ENCODE measurements at regions not wholly inside any gene's neighbourhood (a gene's known extent, or its start where the extent isn't known, plus 50 kb on each side); places are given as distances from the start of the nearest gene placed in this dataset.
A peak's percentile ranks its signal among the peaks of the same experiment; 100 is the strongest.

- no peak overlapping the region for H3K27ac ChIP-seq (ENCODE audit: low read depth in 1 of 3, low read length in 2 of 3)
- no peaks in the 10 kb centered on the region for H3K9me3 ChIP-seq (ENCODE audit: control insufficient read depth in 2 of 2, insufficient read depth in 1 of 2, low read depth in 1 of 2, low read length in 1 of 2)
- H3K27me3 ChIP-seq (ENCODE audit: control insufficient read depth in 3 of 3, insufficient read depth in 3 of 3, low read length in 3 of 3) = no peaks in the 10 kb centered on the region
- H3K4me1 ChIP-seq (ENCODE audit: control insufficient read depth in 3 of 3, insufficient read depth in 2 of 3, low read depth in 1 of 3, low read length in 2 of 3) = no peaks in the 10 kb centered on the region
- 81 to 86% (median 84%) methylated on average over 4 of the region's 4 CpGs for WGBS, 3 donors
- DNase-seq (no peak), FAIRE-seq (no peak)
- H3K36me3 ChIP-seq (ENCODE audit: control insufficient read depth in 3 of 3, insufficient read depth in 2 of 3, low read depth in 1 of 3, low read length in 3 of 3) = no peaks in the 10 kb centered on the region
- H3K4me3 ChIP-seq (ENCODE audit: low read depth in 1 of 3, low read length in 3 of 3) = no peak overlapping the region
Observed at GRCh38 chr11:81002374-81002773, 1561.5 kb upstream of the TENM4 start.

DNA sequence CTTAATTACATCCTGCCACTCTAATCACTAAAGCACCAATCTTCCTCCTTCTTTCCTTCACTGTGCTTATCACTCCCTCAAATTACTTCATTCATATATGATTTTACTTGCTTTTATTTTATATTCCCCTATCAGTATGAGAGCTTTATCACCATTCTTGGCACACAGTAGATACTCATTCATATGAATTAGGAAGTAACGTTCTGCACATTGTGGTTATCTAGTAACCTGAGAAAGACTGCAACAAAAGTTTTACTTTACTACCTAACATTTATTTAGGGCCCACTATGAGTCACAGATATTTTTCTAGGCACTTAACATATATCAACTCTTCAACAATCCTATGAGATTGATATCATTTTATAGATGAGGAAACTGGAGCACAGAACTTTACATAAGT is 1559.9 kb upstream of the TENM4 start:
- H3K4me1 ChIP-seq (ENCODE audit: control insufficient read depth in 3 of 3, insufficient read depth in 2 of 3, low read depth in 1 of 3, low read length in 2 of 3) = no peaks in the 10 kb centered on the region
- no peak for FAIRE-seq
- WGBS, 3 donors = 13 to 45% (median 13%) methylated on average over 1 of the region's 1 CpG
- no peaks in the 10 kb centered on the region for H3K36me3 ChIP-seq (ENCODE audit: control insufficient read depth in 3 of 3, insufficient read depth in 2 of 3, low read depth in 1 of 3, low read length in 3 of 3)
- no peak overlapping the region for H3K27ac ChIP-seq (ENCODE audit: low read depth in 1 of 3, low read length in 2 of 3)
- H3K27me3 ChIP-seq (ENCODE audit: control insufficient read depth in 3 of 3, insufficient read depth in 3 of 3, low read length in 3 of 3) = no peaks in the 10 kb centered on the region
- peak in 1 of 2 donors; percentile 13 for DNase-seq
- H3K4me3 ChIP-seq (ENCODE audit: low read depth in 1 of 3, low read length in 3 of 3) = no peak overlapping the region
- H3K9me3 ChIP-seq (ENCODE audit: control insufficient read depth in 2 of 2, insufficient read depth in 1 of 2, low read depth in 1 of 2, low read length in 1 of 2) = no peaks in the 10 kb centered on the region

GRCh38 chr11:81000334-81000733 is 1559.5 kb upstream of the TENM4 start:
- Histone ChIP-seq H3K27me3 (ENCODE audit: control insufficient read depth in 3 of 3, insufficient read depth in 3 of 3, low read length in 3 of 3) (no peaks in the 10 kb centered on the region), H3K36me3 (ENCODE audit: control insufficient read depth in 3 of 3, insufficient read depth in 2 of 3, low read depth in 1 of 3, low read length in 3 of 3) (no peaks in the 10 kb centered on the region), H3K27ac (ENCODE audit: low read depth in 1 of 3, low read length in 2 of 3) (no peak overlapping the region), H3K4me1 (ENCODE audit: control insufficient read depth in 3 of 3, insufficient read depth in 2 of 3, low read depth in 1 of 3, low read length in 2 of 3) (no peaks in the 10 kb centered on the region), H3K4me3 (ENCODE audit: low read depth in 1 of 3, low read length in 3 of 3) (no peak overlapping the region), H3K9me3 (ENCODE audit: control insufficient read depth in 2 of 2, insufficient read depth in 1 of 2, low read depth in 1 of 2, low read length in 1 of 2) (no peaks in the 10 kb centered on the region)
- FAIRE-seq (no peak), DNase-seq (peak in 1 of 2 donors; percentile 12)

- peak; percentile 70 for FAIRE-seq
- Histone ChIP-seq H3K27ac (ENCODE audit: low read depth in 1 of 3, low read length in 2 of 3) (no peak overlapping the region), H3K27me3 (ENCODE audit: control insufficient read depth in 3 of 3, insufficient read depth in 3 of 3, low read length in 3 of 3) (no peaks in the 10 kb centered on the region), H3K36me3 (ENCODE audit: control insufficient read depth in 3 of 3, insufficient read depth in 2 of 3, low read depth in 1 of 3, low read length in 3 of 3) (no peaks in the 10 kb centered on the region), H3K9me3 (ENCODE audit: control insufficient read depth in 2 of 2, insufficient read depth in 1 of 2, low read depth in 1 of 2, low read length in 1 of 2) (no peaks in the 10 kb centered on the region), H3K4me1 (ENCODE audit: control insufficient read depth in 3 of 3, insufficient read depth in 2 of 3, low read depth in 1 of 3, low read length in 2 of 3) (no peaks in the 10 kb centered on the region), H3K4me3 (ENCODE audit: low read depth in 1 of 3, low read length in 3 of 3) (no peak overlapping the region)
- WGBS, 3 donors = 51 to 74% (median 53%) methylated on average over 2 of the region's 2 CpGs
- DNase-seq = no peak
Observed at GRCh38 chr11:80995523-80995922, 1554.7 kb upstream of the TENM4 start.

- Histone ChIP-seq H3K9me3 (ENCODE audit: control insufficient read depth in 2 of 2, insufficient read depth in 1 of 2, low read depth in 1 of 2, low read length in 1 of 2) (no peaks in the 10 kb centered on the region), H3K27ac (ENCODE audit: low read depth in 1 of 3, low read length in 2 of 3) (no peak overlapping the region), H3K4me1 (ENCODE audit: control insufficient read depth in 3 of 3, insufficient read depth in 2 of 3, low read depth in 1 of 3, low read length in 2 of 3) (no peaks in the 10 kb centered on the region), H3K36me3 (ENCODE audit: control insufficient read depth in 3 of 3, insufficient read depth in 2 of 3, low read depth in 1 of 3, low read length in 3 of 3) (no peaks in the 10 kb centered on the region), H3K4me3 (ENCODE audit: low read depth in 1 of 3, low read length in 3 of 3) (no peak overlapping the region), H3K27me3 (ENCODE audit: control insufficient read depth in 3 of 3, insufficient read depth in 3 of 3, low read length in 3 of 3) (no peaks in the 10 kb centered on the region)
- DNase-seq (no peak), FAIRE-seq (no peak)
Observed at GRCh38 chr11:80993536-80993935, 1552.7 kb upstream of the TENM4 start.

DNA sequence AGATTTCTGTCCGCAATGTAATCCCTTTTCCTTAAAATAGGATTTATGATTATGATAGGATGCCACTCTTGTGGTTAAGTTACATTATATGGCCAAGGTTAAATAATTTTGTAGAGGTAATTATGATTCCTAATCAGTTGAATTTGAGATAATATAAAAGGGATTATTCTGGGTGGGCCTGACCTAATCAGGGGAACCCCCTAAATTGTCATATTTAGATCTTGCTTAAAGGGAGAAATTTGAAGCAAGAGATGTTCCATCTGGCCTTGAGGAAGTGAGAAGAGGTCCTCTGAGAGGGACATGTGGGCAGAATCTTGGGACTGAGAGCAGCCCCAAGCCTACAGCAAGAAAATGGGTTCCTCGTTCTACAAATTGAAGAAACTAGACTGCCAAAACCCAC is 1550.1 kb upstream of the TENM4 start:
- WGBS, 3 donors = 93 to 97% (median 95%) methylated on average over 2 of the region's 2 CpGs
- no peaks in the 10 kb centered on the region for H3K27me3 ChIP-seq (ENCODE audit: control insufficient read depth in 3 of 3, insufficient read depth in 3 of 3, low read length in 3 of 3)
- DNase-seq = no peak
- no peak overlapping the region for H3K27ac ChIP-seq (ENCODE audit: low read depth in 1 of 3, low read length in 2 of 3)
- no peaks in the 10 kb centered on the region for H3K9me3 ChIP-seq (ENCODE audit: control insufficient read depth in 2 of 2, insufficient read depth in 1 of 2, low read depth in 1 of 2, low read length in 1 of 2)
- H3K4me1 ChIP-seq (ENCODE audit: control insufficient read depth in 3 of 3, insufficient read depth in 2 of 3, low read depth in 1 of 3, low read length in 2 of 3) = no peaks in the 10 kb centered on the region
- FAIRE-seq = no peak
- H3K4me3 ChIP-seq (ENCODE audit: low read depth in 1 of 3, low read length in 3 of 3) = no peak overlapping the region
- no peaks in the 10 kb centered on the region for H3K36me3 ChIP-seq (ENCODE audit: control insufficient read depth in 3 of 3, insufficient read depth in 2 of 3, low read depth in 1 of 3, low read length in 3 of 3)

DNA sequence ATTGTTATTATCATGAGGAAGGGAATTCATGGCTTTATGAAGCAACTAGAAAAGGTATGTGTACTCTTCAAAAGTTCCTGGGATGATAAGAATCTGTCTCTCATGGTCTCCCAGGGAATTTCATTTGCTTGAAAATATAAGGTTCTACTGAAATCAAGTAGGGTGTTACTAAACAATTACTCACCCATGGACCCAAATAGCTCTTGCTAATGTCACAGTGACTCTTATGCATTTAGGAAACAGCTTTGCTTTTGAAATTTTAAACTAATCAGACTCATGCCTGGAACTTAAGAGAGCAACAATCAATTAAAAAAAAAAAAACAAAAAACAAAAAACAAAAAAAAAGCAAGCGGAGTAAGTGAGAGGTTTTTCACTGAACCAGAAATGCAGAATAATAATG is 1546.3 kb upstream of the TENM4 start:
- no peak overlapping the region for H3K4me3 ChIP-seq (ENCODE audit: low read depth in 1 of 3, low read length in 3 of 3)
- 98 to 100% (median 100%) methylated on average over 1 of the region's 1 CpG for WGBS, 3 donors
- H3K27me3 ChIP-seq (ENCODE audit: control insufficient read depth in 3 of 3, insufficient read depth in 3 of 3, low read length in 3 of 3) = no peaks in the 10 kb centered on the region
- FAIRE-seq (no peak), DNase-seq (no peak)
- no peaks in the 10 kb centered on the region for H3K4me1 ChIP-seq (ENCODE audit: control insufficient read depth in 3 of 3, insufficient read depth in 2 of 3, low read depth in 1 of 3, low read length in 2 of 3)
- no peak overlapping the region for H3K27ac ChIP-seq (ENCODE audit: low read depth in 1 of 3, low read length in 2 of 3)
- H3K36me3 ChIP-seq (ENCODE audit: control insufficient read depth in 3 of 3, insufficient read depth in 2 of 3, low read depth in 1 of 3, low read length in 3 of 3) = no peaks in the 10 kb centered on the region
- H3K9me3 ChIP-seq (ENCODE audit: control insufficient read depth in 2 of 2, insufficient read depth in 1 of 2, low read depth in 1 of 2, low read length in 1 of 2) = no peaks in the 10 kb centered on the region

- no peaks in the 10 kb centered on the region for H3K36me3 ChIP-seq (ENCODE audit: control insufficient read depth in 3 of 3, insufficient read depth in 2 of 3, low read depth in 1 of 3, low read length in 3 of 3)
- no peak overlapping the region for H3K27ac ChIP-seq (ENCODE audit: low read depth in 1 of 3, low read length in 2 of 3)
- DNase-seq (no peak), FAIRE-seq (no peak)
- H3K4me1 ChIP-seq (ENCODE audit: control insufficient read depth in 3 of 3, insufficient read depth in 2 of 3, low read depth in 1 of 3, low read length in 2 of 3) = no peaks in the 10 kb centered on the region
- H3K27me3 ChIP-seq (ENCODE audit: control insufficient read depth in 3 of 3, insufficient read depth in 3 of 3, low read length in 3 of 3) = no peaks in the 10 kb centered on the region
- H3K4me3 ChIP-seq (ENCODE audit: low read depth in 1 of 3, low read length in 3 of 3) = no peak overlapping the region
- WGBS, 3 donors = 71 to 86% (median 86%) methylated on average over 1 of the region's 1 CpG
- H3K9me3 ChIP-seq (ENCODE audit: control insufficient read depth in 2 of 2, insufficient read depth in 1 of 2, low read depth in 1 of 2, low read length in 1 of 2) = no peaks in the 10 kb centered on the region
Observed at GRCh38 chr11:80986421-80987074, 1545.7 kb upstream of the TENM4 start.

GRCh38 chr11:80980227-80980626 is 1539.4 kb upstream of the TENM4 start:
- no peaks in the 10 kb centered on the region for H3K27me3 ChIP-seq (ENCODE audit: control insufficient read depth in 3 of 3, insufficient read depth in 3 of 3, low read length in 3 of 3)
- H3K27ac ChIP-seq (ENCODE audit: low read depth in 1 of 3, low read length in 2 of 3) = no peak overlapping the region
- no peak for FAIRE-seq
- no peak for DNase-seq
- H3K4me1 ChIP-seq (ENCODE audit: control insufficient read depth in 3 of 3, insufficient read depth in 2 of 3, low read depth in 1 of 3, low read length in 2 of 3) = no peaks in the 10 kb centered on the region
- no peaks in the 10 kb centered on the region for H3K9me3 ChIP-seq (ENCODE audit: control insufficient read depth in 2 of 2, insufficient read depth in 1 of 2, low read depth in 1 of 2, low read length in 1 of 2)
- H3K36me3 ChIP-seq (ENCODE audit: control insufficient read depth in 3 of 3, insufficient read depth in 2 of 3, low read depth in 1 of 3, low read length in 3 of 3) = no peaks in the 10 kb centered on the region
- no peak overlapping the region for H3K4me3 ChIP-seq (ENCODE audit: low read depth in 1 of 3, low read length in 3 of 3)

All from small intestine (tissue), 7 donors.